Kidney epithelial cell (primary cell): ENCODE measurements at regions not wholly inside any gene's neighbourhood (a gene's known extent, or its start where the extent isn't known, plus 50 kb on each side); places are given as distances from the start of the nearest gene placed in this dataset.

Experiments used
- DNase-seq: peaks from one replicate; pipeline ENCODE4 v3.0.0-alpha.2; 2010; ENCODE audit warnings: low read depth
- H3K27me3 ChIP-seq: 2 replicates; pipeline ENCODE4 v1.6.0; 2011; ENCODE audit warnings: low read length; ENCODE audit not compliant: control insufficient read depth, insufficient read depth
- H3K36me3 ChIP-seq: 2 replicates; pipeline ENCODE4 v1.5.1; 2011; ENCODE audit warnings: low read length; ENCODE audit not compliant: control insufficient read depth, insufficient read depth
- H3K4me3 ChIP-seq: 2 replicates; pipeline ENCODE4 v1.5.1; 2011; ENCODE audit warnings: low read depth, mild to moderate bottlenecking, control low read depth, low read length
- CTCF ChIP-seq: IDR thresholded peaks from 2 replicates; pipeline ENCODE4 v1.5.1; 2011; ENCODE audit warnings: mild to moderate bottlenecking, moderate library complexity, low read length, control low read depth, inconsistent platforms; ENCODE audit not compliant: insufficient read depth, poor library complexity, severe bottlenecking

- no peaks in the 10 kb centered on the region for H3K36me3 ChIP-seq
- no peak for DNase-seq
- no peaks in the 10 kb centered on the region for H3K27me3 ChIP-seq
- no peak overlapping the region for H3K4me3 ChIP-seq
- TF ChIP-seq CTCF, result no peak
These were observed 203.3 kb downstream of the SEC23IP start for GRCh38 chr10:120095875-120096274.

GRCh38 chr10:120097766-120098165 is 205.2 kb downstream of the SEC23IP start:
- DNase-seq, result no peak
- Histone ChIP-seq H3K27me3 (no peaks in the 10 kb centered on the region), H3K4me3 (no peak overlapping the region), H3K36me3 (no peaks in the 10 kb centered on the region)
- TF ChIP-seq CTCF, result no peak

- no peak for TF ChIP-seq CTCF
- Histone ChIP-seq H3K27me3 (no peaks in the 10 kb centered on the region), H3K4me3 (no peak overlapping the region), H3K36me3 (no peaks in the 10 kb centered on the region)
- no peak for DNase-seq
These were observed 205.9 kb downstream of the SEC23IP start for GRCh38 chr10:120098232-120098930.

- H3K4me3 ChIP-seq, result no peak overlapping the region
- TF ChIP-seq CTCF, result no peak
- no peaks in the 10 kb centered on the region for H3K27me3 ChIP-seq
- no peaks in the 10 kb centered on the region for H3K36me3 ChIP-seq
- no peak for DNase-seq
These were observed 211.4 kb downstream of the SEC23IP start for GRCh38 chr10:120103738-120104560.

GRCh38 chr10:120105001-120105400 is 212.5 kb downstream of the SEC23IP start:
- DNase-seq, result no peak
- H3K4me3 ChIP-seq, result no peak overlapping the region
- H3K36me3 ChIP-seq, result no peaks in the 10 kb centered on the region
- H3K27me3 ChIP-seq, result no peaks in the 10 kb centered on the region
- TF ChIP-seq CTCF, result no peak
